SW480 (cell line): ENCODE measurements at regions not wholly inside any gene's neighbourhood (a gene's known extent, or its start where the extent isn't known, plus 50 kb on each side); places are given as distances from the start of the nearest gene placed in this dataset.
"Not testable (repeated sequence)": the region's sequence is repeated elsewhere in the genome, so short reads cannot be mapped to it uniquely, and the experiment has no call there.

Experiments
- DNase-seq: peaks from one replicate; pipeline ENCODE4 v3.0.0-alpha.2; 2016; ENCODE audit warnings: low spot score

DNA sequence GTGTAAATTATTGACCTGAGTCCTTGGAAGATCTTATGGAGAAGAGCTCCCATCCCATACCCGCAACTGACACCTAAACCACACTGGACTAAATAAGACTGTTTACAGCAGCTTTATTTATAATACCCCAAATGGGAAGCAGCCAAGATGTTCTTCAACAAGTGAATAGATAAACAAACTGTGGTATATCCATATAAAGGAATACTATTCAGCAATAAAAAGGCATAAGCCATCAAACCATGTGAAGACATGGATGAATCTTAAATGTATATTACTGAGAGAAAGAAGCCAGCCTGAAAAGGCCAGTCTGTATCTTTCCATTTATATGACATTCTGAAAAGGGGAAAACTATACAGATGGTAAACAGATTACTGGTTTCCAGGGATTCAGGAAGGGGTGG, 212.7 kb downstream of the TPBG start:
- DNase-seq: no peak

DNA sequence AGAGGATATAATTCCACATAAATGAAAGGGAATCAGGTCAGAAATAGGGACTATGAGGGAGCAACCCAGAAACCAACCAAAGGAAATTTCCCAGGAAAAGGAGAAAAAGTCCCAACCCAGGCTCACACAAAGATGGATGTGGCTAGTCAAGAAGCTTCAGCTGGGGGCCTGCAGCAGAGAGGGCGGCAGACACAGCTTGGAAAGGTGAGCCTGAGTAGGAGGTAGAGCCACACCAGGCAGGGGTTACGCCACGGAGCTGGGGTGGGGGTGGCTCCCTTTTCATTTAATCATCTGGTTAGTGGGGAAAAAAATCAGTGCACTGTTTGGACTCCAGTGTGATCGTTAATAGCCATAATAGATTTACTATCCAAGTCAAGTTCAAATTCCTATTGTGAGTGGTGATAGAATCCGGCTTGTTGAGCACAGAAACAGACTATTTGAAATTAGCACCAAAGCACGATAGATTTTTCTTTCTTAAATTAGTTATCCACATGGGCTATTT, 220.6 kb downstream of the TPBG start:
- no peak for DNase-seq

GRCh38 chr6:82584856-82585255, 221.2 kb downstream of the TPBG start:
- no peak for DNase-seq

GRCh38 chr6:82588020-82588419, 224.4 kb downstream of the TPBG start:
- no peak for DNase-seq

DNA sequence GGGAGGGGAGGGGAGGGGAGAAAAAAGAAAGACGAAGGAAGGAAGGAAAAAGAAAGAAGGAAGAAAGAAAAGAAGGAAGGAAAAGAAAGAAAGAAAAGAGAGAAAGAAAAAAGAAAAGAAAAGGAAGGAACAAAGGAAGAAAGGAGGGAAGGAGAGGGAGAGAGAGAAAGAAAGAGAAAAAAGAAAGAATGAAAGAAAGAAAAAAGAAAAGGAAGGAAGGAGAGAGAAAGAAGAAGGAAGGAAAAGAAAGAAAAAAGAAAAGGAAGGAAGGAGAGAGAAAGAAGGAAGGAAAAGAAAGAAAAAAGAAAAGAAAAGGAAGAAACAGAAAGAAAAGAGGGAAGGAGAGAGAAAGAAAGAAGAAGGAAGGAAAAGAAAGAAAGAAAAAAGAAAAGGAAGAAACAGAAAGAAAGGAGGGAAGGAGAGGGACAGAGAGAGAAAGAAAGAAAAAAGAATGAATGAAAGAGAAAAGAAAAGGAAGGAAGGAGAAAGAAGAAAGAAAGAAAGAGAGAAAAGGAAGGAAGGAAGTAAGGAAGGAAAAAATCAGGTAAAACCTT, 225.3 kb downstream of the TPBG start:
- no peak for DNase-seq

GRCh38 chr6:82589509-82590206, 226.0 kb downstream of the TPBG start:
- DNase-seq: peak; percentile 53

DNA sequence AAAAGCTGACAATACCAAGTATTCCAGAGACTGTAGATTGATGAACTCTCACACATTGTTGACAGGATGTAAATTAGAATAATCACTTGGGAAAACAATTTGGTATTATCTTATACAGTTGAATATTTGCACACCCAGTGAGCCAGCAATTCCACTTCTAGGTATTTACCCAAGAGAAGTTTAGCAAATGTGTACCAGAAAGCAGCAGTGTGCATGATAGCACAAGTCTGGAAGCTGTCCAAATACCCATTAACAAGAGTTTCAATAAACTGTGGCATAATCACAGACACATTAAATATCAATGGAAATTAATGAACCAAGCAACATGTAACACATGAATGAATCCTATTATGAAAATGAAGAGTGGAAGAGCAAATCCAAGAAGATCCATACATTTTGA, 233.6 kb downstream of the TPBG start:
- no peak for DNase-seq

- no peak for DNase-seq
Observed at GRCh38 chr6:82602776-82603175, 239.2 kb downstream of the TPBG start.

DNA sequence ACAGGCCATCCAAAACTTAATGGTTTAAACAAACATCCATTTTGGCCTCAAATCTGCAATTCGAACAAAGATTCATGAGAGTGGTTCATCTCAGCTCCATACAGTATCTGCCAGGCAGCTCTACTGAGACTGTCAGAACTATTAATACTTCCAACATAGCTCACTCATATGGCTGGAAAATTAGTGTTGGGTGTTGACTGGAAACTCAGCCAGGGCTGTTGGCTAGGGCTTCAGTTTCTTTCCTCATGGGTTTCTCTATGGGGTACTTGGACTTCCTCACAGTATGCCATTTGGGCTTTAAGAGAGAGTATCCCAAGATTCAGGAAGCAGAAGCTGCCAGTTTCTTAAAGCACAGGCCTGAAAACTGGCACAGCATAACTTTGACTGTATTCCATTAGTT, 240.3 kb downstream of the TPBG start:
- DNase-seq: no peak

DNA sequence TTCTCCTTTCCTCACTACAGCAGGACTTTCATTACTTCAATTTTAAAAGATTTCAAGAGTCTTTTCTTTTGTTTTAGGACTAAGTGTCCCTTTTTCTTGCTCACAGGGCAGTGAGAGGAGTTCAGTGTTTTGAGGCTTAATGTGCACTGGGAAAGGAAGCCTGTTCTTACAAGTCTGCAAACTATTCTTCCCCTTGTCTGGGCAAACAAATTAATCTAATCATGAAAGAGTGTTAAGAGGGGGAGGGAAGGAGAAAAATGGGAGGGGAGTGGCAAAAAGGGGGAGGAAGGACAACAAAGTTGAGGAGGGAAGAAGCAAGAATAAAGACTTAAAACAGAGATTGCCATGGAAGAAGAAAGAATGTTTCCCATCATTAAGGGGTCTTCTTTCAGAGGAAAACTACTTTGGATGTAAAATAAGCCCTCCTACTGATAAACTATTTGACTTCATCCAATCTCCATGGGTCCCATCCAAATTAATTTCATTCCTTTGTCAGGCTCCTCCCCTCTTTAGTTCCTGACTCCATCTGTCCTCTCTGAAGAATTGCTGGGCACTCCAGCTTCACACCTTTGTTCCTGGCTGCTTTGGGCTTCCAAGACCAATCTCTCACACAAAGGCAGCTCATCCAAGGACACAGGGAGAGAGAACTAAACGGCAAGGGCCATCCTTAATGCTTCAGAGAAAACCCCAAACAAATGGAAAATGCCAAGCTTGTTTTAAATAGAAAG, 244.5 kb downstream of the TPBG start:
- no peak for DNase-seq

- no peak for DNase-seq
Observed at GRCh38 chr6:82608781-82609180, 245.2 kb downstream of the TPBG start.

DNA sequence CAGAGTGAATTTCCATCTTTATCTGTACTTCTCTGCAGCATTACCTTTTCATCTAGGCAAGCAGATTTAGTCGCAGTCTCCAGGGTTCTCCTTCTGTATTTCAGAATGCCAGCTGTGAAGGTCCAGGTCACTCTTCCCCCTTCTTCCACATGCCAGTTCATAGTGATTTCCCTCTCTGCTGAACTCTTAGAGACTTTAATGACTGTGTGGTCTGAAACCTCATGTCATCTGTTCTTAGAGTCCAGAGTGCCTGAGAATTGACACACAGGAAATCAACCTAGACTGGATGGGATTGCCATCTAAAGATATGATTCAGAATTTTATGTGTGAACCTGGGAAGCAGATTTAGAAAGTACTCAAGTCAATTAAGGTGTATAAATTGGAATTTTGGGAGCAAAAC, 248.1 kb downstream of the TPBG start:
- DNase-seq: no peak

DNA sequence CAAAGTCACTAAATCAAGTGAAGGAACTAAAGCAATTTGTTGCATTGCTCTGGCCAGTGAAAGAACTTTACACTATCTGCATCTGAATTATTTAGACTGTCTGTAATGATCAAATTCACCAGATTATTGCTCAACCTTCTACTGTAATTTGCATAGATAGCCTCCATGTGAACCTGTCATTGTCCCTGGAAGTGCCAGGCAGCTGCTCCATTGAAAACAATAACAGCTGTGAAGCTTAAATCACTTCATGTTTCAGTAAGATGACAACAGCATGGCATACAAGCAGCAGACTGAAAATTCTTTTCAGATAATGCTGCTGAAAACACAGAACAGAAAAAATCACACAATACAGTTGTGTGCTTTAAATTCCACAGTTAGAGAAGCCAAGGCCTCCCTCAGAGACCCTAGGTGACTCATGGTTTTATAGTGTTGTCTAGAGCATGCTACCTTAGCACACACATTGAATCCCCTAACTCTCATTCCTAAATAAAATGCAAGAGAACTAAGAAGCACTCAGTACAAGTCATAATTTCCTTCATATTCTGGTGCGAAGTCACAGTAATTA, 248.9 kb downstream of the TPBG start:
- DNase-seq: no peak

GRCh38 chr6:82614518-82614917, 250.9 kb downstream of the TPBG start:
- no peak for DNase-seq

DNA sequence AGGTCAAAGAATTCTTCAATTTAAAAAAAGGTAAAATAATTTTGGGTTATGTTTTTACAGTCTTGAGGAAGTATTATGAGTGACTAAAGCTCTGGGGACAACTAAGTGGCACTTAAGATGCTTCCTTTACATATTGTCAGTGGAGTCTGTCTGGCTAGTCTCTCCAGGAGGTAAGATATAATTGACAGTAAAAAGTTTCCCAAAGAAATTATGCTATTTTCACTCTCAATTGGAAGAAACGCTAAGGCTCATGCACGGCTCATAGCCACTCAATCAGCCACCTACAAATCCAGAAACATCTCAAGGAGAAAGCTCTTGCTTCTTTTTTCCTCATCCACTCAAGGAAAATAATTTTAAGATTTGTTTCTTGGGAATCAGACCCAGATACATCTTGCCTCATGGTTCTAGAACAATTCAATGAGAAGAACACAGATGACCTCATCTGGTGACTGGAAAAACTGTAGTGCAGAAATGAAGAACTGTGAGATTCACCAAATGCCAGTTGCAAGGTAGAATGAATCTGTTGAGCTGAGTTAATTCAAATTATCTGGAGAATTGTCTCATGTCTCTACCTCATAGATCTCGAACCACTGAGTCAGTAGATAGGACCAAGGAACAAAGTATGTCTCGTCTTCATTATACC, 252.9 kb downstream of the TPBG start:
- no peak for DNase-seq

- DNase-seq: no peak
Observed at GRCh38 chr6:82617648-82618047, 254.0 kb downstream of the TPBG start.

DNA sequence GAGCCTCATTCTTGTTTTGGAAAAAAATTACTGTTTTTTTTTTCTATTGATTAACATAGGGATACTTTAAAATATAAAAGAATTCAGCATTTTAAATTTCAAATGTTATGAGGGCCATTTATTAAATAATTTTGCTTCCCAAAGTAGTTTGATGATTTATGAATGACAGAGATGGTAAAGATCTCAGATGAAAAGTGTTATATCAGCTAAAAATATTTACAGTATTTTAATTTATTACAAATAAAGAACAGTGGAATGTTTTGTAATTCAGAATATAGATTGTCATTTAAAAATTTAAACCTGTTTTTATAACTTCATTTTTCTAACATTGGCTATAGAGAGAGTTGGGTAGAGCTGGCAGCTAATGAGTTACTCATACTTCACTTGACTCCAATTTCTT, 256.0 kb downstream of the TPBG start:
- no peak for DNase-seq

DNA sequence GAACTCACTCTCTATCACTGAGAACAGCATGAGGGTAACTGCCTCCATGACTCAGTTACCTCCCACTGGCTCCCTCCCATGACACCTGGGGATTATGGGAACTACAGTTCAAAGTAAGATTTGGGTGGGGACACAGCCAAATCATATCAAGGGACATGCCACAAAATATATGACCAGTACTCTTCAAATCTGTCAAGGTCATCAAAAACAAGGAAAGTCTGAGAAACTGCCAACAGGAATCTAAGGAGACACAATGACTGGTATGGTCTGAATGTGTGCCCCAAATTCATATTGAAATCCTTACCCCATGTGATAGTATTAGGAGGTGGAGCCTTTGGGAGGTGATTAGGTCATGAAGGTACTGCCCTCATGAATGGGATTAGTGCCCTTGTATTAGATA, 258.8 kb downstream of the TPBG start:
- no peak for DNase-seq

DNA sequence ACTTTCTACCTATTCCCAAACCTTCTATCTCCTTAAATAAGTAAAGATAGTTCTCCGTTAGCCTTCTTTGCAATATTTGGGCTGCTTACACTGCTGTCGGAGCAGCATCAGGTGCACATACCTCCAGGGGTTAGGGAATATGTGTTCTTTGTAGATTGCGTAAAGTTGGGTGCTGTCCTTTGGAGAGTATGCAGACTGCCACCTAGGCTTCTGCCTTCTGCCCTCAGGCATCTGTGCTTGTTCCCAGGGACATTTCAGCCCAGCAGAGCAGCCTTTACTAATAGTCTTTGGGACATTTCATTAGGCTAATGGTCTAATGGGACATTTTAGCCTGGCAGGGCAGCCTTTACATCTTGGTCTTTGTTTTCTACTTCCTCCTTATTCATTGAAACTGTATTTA, 260.6 kb downstream of the TPBG start:
- no peak for DNase-seq

DNA sequence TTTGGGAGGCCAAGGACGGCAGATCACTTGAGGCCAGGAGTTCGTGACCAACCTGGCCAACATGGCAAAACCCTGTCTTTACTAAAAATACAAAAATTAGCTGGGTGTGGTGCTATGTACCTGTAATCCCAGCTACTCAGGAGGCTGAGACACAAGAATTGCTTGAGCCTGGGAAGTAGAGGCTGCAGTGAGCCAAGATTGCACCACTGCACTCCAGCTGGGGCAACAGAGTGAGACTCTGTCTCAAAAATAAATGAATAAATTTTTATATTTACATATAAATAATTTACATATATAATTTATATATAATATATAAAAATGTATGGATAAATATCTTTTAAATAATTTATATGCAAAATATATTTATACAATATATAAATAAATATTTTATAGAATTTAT, 263.3 kb downstream of the TPBG start:
- DNase-seq: not testable (repeated sequence)

DNA sequence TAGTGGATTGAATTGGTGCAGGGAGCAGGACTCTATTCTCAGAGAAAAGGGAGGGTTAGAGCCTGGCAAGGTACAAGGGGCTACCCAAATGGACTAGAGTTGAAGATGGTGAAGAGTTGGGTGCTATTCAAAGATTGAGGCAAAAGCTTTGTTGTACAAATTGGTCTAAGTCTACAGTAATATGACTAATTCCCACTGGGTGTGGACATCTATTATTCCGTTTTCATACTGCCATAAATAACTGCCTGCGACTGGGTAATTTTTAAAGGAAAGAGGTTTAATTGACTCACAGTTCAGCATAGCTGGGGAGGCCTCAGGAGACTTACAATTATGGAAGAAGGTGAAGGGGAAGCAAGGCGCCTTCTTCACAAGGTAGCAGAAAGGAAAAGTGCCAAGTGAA, 266.3 kb downstream of the TPBG start:
- no peak for DNase-seq

DNA sequence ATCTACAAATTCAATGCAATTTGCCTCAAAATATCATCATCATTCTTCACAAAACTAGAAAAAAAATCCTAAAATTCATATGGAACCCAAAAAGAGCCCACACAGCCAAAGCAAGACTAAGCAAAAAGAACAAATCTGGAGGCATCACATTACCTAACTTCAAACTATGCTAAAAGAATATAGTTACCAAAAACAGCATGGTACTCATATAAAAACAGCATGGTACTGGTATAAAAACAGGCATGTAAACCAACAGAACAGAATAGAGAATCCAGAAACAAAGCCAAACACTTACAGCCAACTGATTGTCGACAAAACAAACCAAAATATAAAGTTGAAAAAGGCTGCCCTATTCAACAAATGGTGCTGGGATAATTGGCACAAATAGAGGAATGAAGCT, 278.1 kb downstream of the TPBG start:
- DNase-seq: no peak
